Panc1 (cell line): ENCODE measurements at regions not wholly inside any gene's neighbourhood (a gene's known extent, or its start where the extent isn't known, plus 50 kb on each side); places are given as distances from the start of the nearest gene placed in this dataset.
"Not testable (repeated sequence)": the region's sequence is repeated elsewhere in the genome, so short reads cannot be mapped to it uniquely, and the experiment has no call there.

Experiments used
- ATAC-seq: fragments of 200-7000 bp; cut with Tn5 transposase; 2 replicates; pipeline ENCODE4 v1.9.1; 2020; ENCODE audit warnings: mild to moderate bottlenecking, moderate library complexity
- BruUV-seq: library from RNA; stranded (reverse); fragments of 400-500 nt; replicated peaks from 2 replicates; lab custom pipeline; 2021; lab: Mats Ljungman, UMichigan
- CTCF ChIA-PET: fragments of 300-600 bp; sonication (Branson Sonifier 250); formaldehyde crosslinking; loops from one replicate; lab custom pipeline; 2022; ENCODE audit warnings: antibody characterized with exemption; lab: Charles Lee
- POLR2A ChIA-PET: fragments of 300-600 bp; sonication (Branson Sonifier 250); formaldehyde crosslinking; loops from one replicate; lab custom pipeline; 2022; ENCODE audit warnings: antibody characterized with exemption; lab: Charles Lee
- DNase-seq: peaks from one replicate; pipeline ENCODE4 v3.0.0-alpha.2; 2010; ENCODE audit warnings: low read depth, low spot score
- H3K27ac ChIP-seq: 2 replicates; pipeline ENCODE4 v1.5.1; 2011; ENCODE audit warnings: mild to moderate bottlenecking, low read length, inconsistent platforms
- H3K27me3 ChIP-seq: fragments of 200-500 bp; sonication (Bioruptor generic); 2 replicates; pipeline ENCODE4 v1.6.0; 2014; ENCODE audit warnings: low read length, inconsistent platforms; ENCODE audit not compliant: control insufficient read depth, insufficient read depth
- H3K36me3 ChIP-seq: fragments of 200-500 bp; sonication (Bioruptor generic); 2 replicates; pipeline ENCODE4 v1.5.1; 2014; ENCODE audit warnings: inconsistent platforms, mild to moderate bottlenecking, low read length, moderate library complexity; ENCODE audit not compliant: control insufficient read depth, insufficient read depth
- H3K4me1 ChIP-seq: 2 replicates; pipeline ENCODE4 v1.5.1; 2011; ENCODE audit warnings: inconsistent platforms, mild to moderate bottlenecking, low read length, moderate library complexity; ENCODE audit not compliant: control insufficient read depth, insufficient read depth
- H3K4me3 ChIP-seq, 2 experiments: 2 replicates each; pipeline ENCODE4 v1.5.1; 2011 to 2012; ENCODE audit warnings: low read depth in 2 of 2, low read length in 2 of 2, mild to moderate bottlenecking in 2 of 2, inconsistent platforms in 1 of 2, moderate library complexity in 1 of 2
- H3K9me3 ChIP-seq: fragments of 200-500 bp; sonication (Bioruptor generic); 2 replicates; pipeline ENCODE4 v1.5.1; 2014; ENCODE audit warnings: low read depth, mild to moderate bottlenecking, inconsistent platforms, low read length, moderate library complexity; ENCODE audit not compliant: control insufficient read depth, insufficient read depth
- CTCF ChIP-seq: fragments of 450-650 bp; IDR thresholded peaks from 2 replicates; pipeline ENCODE4 v1.5.1; 2017; ENCODE audit warnings: mild to moderate bottlenecking
- POLR2AphosphoS5 ChIP-seq: IDR thresholded peaks from 2 replicates; pipeline ENCODE4 v1.6.1; 2012; ENCODE audit warnings: mild to moderate bottlenecking, low read depth, low read length, moderate library complexity
- REST ChIP-seq, 2 experiments: IDR thresholded peaks; 2 replicates each; pipeline ENCODE4 v1.6.1; 2011 to 2012; ENCODE audit warnings: low read depth in 2 of 2, control low read depth in 1 of 2, low read length in 1 of 2, mild to moderate bottlenecking in 1 of 2, moderate library complexity in 1 of 2; ENCODE audit not compliant: insufficient read depth in 1 of 2
- SIN3A ChIP-seq: IDR thresholded peaks from 2 replicates; pipeline ENCODE4 v1.6.1; 2012; ENCODE audit warnings: low read depth, mild to moderate bottlenecking, low read length, moderate library complexity, borderline replicate concordance; ENCODE audit not compliant: insufficient read depth
- TCF7L2 ChIP-seq: IDR thresholded peaks from 2 replicates; pipeline ENCODE4 v1.6.1; 2011; ENCODE audit warnings: mild to moderate bottlenecking, low read depth, low read length, inconsistent platforms
- in situ Hi-C: cut with HindIII; loops from 2 replicates; pipeline ENCODE4 v1.10.0; 2016; ENCODE audit warnings: low sequenced_read_pairs, low pct_unique_long_range_greater_than_20kb
- intact Hi-C: fragments of 100-400 bp; cut with micrococcal nuclease; formaldehyde crosslinking; loops from one replicate; pipeline ENCODE4 v1.10.0; 2022; ENCODE audit not compliant: unreplicated experiment

- ChIA-PET CTCF (no interaction called here), POLR2A (no interaction called here)
- in situ Hi-C loops: no loop called here
- no peak for TF ChIP-seq SIN3A
- TF ChIP-seq POLR2AphosphoS5: no peak
- TF ChIP-seq CTCF: no peak
- no peak for TF ChIP-seq TCF7L2
- no peak for TF ChIP-seq REST (IDR thresholded peaks at IDR 0.05; ENCODE audit: insufficient read depth in 1 of 2, low read depth in 2 of 2, low read length in 1 of 2)
- Histone ChIP-seq H3K27ac (peak overlapping the region; percentile 58), H3K4me1 (no peaks in the 10 kb centered on the region; the same call in 1 of the 2 replicates), H3K4me3 (no peak overlapping the region), H3K9me3 (no peaks in the 10 kb centered on the region), H3K27me3 (no peaks in the 10 kb centered on the region), H3K36me3 (no peaks in the 10 kb centered on the region)
- ATAC-seq (no peak), DNase-seq (no peak)
- intact Hi-C loops: loop anchor here (10.0 kb wide), 2 partner anchors 114 to 176 kb away; no protein-coding TSS in a partner anchor
- no TSS peak for BruUV-seq
Observed at GRCh38 chr6:12490351-12490903, 200.3 kb downstream of the EDN1 start.

GRCh38 chr6:12490904-12491571 is 200.9 kb downstream of the EDN1 start:
- no peaks in the 10 kb centered on the region for H3K9me3 ChIP-seq
- ChIA-PET CTCF (no interaction called here), POLR2A (no interaction called here)
- TF ChIP-seq TCF7L2: no peak
- no peak for TF ChIP-seq POLR2AphosphoS5
- no peak for TF ChIP-seq SIN3A
- TF ChIP-seq REST (IDR thresholded peaks at IDR 0.05; ENCODE audit: insufficient read depth in 1 of 2, low read depth in 2 of 2, low read length in 1 of 2): no peak
- TF ChIP-seq CTCF: no peak
- H3K27ac ChIP-seq: peak overlapping the region; percentile 58
- BruUV-seq: no TSS peak
- intact Hi-C loops (loop anchor here (10.0 kb wide), 2 partner anchors 114 to 176 kb away; no protein-coding TSS in a partner anchor), in situ Hi-C loops (no loop called here)
- no peak overlapping the region for H3K4me3 ChIP-seq
- H3K36me3 ChIP-seq: no peaks in the 10 kb centered on the region
- ATAC-seq (no peak), DNase-seq (no peak)
- H3K27me3 ChIP-seq: no peaks in the 10 kb centered on the region
- no peaks in the 10 kb centered on the region; the same call in 1 of the 2 replicates for H3K4me1 ChIP-seq

- ATAC-seq, H3K9me3 ChIP-seq, in situ Hi-C loops, BruUV-seq, H3K4me1 ChIP-seq, H3K4me3 ChIP-seq, H3K36me3 ChIP-seq, CTCF ChIA-PET, DNase-seq, H3K27me3 ChIP-seq, POLR2A ChIA-PET: not testable (repeated sequence)
- peak overlapping the region; percentile 2; the same call in 1 of the 2 replicates for H3K27ac ChIP-seq
- intact Hi-C loops: loop anchor here (10.0 kb wide), 2 partner anchors 112 to 178 kb away; no protein-coding TSS in a partner anchor
Observed at GRCh38 chr6:12492929-12493328, 202.8 kb downstream of the EDN1 start.
